HG03159 (cell line): ENCODE measurements at regions not wholly inside any gene's neighbourhood (a gene's known extent, or its start where the extent isn't known, plus 50 kb on each side); places are given as distances from the start of the nearest gene placed in this dataset.

ENCODE experiments used
- ATAC-seq: cut with Tn5 transposase; IDR thresholded peaks from one replicate; pipeline ENCODE4 v1.9.1; 2021; ENCODE audit warnings: mild to moderate bottlenecking, moderate library complexity; ENCODE audit not compliant: unreplicated experiment

DNA sequence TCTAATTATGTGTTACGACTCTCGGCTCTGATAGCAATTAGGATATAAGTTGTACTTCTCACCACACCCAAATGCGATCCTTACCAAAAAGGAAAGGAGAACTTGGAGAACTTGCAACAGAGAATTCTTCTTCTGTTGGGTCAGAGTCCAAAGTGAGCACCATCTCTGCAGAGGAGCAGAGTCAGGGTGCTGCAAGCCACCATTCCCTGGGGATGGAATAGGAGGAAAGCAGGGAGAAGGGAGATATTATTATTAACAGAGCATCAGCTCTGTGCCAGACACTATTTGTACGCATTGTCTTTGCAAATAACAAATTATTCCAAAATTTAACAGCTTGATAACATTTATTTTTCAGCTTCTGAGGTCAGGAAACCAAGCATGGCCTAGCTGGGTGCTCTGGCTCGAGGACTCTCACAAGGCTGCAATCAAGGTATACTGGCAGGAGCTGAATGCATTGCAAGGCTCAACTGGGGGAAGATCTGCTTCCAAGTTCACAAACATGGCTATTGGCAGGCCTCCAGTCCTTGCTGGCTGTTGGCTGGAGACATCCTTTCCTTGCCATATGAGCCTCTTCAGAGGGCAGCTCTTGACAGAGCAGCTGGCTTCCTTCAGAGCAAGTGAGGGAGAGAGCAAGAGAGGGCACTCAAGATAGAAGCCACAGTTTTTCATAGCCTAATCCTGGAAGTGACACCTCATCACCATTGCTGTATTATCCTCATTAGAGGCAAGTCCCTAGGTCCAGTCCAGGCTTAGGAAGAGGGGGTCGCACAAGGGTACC lies 296.2 kb upstream of the CDH5 start:
- ATAC-seq, result no peak

DNA sequence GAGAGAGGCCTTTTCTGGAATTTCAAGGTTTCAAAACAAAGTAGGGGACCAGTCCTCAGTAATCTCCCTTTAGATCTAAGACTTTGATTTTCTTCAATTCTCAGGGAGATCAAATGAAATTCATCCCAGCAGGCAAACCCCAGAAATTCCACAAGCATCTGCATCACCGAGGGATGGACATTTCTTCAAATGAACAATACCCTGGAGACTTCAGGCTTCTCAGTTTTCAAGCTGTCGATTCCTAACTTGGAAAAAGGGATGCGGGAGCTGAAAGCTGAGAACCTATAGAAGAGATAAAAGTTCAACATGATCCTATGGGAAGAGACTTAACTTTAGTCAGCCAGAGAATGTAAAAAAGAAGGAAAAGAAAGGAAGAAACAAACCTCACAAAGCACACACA lies 296.9 kb upstream of the CDH5 start:
- no peak for ATAC-seq

DNA sequence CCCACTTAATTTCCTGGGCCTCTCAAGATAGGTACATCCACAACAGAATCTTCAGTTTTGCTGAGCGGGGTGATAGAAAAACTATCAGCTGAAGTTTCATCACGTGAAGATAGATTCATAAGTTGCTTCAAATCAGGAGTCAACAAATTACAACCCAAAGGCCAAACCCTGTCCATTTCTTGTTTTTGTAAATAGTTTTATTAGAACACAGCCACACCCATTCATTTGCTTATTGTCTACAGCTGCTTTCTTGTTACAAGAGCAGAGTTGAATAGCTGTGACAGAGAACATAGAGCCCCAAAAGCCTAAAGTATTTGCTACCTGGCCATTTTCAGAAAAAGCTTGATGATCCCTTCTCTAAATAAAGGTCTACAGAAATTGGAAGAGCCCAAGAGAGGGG lies 300.1 kb upstream of the CDH5 start:
- no peak for ATAC-seq

DNA sequence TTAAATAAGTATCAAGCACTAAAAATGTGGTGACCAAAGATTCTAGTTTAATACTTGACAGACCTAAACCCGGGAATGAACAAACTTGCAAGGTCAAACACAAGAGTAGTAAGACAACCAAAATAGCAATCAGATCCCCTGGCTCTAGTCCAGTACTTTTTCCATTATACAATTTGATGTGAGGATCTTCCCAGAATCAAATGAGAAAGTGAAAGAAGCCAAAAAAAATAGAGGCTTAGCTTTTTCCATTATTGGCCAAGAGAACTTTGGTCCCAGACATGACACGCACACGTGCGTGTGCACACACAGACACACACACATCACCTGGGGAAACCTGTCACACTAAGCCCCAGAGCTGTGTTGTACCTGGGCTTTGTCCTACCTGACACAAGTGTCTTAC lies 300.6 kb upstream of the CDH5 start:
- no peak for ATAC-seq

DNA sequence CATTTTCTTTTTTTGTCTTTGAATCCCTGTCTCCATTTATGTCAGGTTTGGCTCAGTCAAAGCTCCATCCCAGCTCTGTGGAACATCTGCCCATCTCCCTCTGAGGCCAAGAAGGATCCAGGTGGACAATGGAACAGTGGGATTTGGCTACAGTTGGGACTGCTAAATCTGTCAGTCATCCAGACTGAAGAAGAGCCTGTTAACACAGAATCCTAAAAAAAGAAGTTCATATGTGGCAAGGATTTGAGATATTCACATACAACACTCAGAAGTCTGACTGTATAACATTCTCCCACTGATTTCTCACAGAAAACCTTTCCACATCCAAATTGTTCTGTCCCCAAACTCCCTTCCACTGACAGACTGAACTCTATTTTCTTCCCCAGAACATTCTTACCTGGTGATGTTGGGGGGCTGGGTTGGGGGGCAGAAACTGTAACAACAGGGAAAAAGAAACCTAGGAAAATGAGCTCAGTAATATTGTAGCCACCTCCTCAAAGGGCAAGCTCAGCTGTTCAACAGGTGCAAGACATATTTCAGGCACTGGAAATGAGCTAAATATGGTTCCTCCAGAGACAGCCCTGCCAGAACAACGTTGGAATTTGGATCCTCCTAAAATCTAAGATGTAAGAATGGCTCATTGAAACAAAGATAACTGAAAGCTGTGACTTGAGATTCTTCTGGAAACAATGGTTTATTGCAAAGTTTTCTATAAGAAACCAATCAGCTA lies 301.5 kb upstream of the CDH5 start:
- no peak for ATAC-seq

DNA sequence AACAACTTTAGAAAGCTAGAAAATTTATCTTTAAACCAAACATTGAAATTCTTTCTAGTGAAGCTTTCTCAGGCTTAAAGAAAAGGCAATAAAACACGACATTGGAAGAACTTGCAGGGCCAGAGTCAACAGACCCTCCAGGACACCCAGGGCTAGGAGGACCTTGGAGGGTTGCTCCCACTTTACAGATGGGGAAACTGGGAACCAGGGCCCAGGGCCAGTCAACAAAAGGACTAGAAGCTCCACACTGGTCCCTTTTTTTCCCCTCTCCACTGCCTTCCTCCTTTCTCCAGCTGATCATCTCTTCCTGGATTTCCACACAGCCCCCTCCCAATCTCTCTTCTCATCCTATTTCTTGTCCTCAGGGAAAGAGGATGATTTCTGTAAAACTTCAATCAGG lies 307.7 kb upstream of the CDH5 start:
- no peak for ATAC-seq

DNA sequence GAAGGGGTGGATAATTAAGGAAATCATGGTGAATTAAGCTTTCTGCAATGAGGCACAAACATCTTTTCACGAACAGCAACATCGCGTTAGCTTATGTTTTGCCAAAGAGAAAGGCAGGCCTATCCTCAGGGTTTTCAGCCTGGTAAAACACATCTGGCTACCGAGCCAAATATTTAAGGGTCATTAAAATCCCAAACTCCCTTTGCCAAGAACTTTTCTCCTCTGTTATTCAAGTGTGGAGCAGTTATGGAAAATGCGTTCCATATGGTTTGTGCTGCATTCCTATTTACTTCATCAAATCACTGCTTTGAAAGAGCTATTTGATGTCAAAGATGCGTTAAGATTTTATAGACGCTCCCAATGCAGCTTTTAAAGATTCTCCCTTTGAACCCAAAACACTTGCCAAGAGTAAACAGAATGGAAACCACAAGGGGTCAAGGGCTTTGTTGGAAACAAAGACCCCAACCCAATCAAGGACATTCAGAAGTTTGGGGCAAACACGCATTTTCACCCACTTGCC lies 308.3 kb upstream of the CDH5 start:
- ATAC-seq, result no peak

DNA sequence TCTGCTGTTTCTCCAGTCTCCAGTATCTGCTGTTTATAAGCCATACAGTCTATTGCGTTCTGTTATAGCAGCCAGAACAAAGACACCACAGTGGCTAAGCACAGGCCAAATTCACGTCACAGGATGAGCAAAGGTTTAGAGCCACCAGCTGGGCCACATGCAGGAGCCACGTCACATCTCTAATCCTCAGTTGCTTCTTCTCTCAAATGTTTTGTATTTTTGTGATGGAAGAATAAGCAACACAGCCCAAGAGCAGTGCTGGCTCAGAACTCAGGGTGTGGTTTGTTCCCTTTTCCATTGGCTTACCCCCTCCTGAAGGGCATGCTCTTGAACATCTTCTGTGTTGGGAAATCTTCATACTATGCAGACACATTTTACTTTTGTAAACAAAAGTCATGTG lies 309.4 kb upstream of the CDH5 start:
- ATAC-seq, result no peak

DNA sequence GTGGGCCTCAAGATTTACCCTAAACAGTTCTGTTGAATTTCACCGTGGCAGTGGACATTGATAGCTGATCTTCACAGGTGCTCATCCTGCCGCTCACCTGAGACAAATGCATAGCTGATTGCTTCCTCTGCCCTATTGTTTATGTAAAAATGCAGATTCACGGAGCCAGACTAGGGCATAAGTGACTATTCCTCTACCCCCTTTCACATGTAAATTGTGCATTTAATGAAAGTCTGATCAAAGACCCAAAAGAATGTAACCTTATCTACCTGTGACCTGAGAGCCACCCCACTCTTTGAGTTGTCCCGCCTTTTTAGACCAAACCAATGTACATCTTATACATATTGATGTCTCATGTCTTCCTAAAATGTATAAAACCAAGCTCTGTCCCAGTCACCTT lies 312.4 kb upstream of the CDH5 start:
- ATAC-seq, result no peak

DNA sequence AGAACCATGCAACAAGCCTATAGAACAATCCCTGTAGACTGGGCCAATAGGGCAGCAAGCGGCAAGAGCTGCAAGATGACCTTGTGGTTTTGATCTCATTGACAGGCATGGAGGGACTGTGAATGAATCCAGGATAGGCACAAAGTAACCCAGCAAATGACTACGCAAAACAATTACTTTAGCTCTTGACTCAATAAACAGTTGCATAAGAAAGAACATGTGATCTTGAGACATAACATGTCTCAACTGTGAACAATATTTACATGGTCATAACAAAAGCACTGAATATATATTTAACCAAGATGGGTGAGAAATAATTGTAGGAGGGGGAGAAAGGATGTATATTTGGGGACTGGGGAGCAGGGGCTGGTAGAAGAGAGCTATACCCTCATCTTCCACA lies 313.7 kb upstream of the CDH5 start:
- no peak for ATAC-seq

DNA sequence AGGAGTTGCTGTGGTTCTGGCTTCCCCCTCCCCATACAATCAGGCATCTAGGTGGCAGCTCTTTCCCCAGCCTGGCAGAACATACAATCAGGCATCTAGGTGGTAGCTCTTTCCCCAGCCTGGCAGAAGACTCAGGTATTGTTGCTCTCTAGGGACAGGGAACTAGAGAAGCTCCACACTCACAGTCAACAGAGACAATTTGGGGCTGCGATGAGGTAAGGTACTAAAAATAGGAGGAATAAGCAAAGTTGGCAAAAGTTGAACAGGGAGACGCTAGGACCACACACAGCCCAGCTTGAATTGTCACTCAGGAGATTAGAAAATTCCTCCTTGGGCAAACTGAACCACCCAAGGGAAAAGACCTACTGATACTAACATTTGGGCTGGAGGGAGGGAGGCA lies 315.5 kb upstream of the CDH5 start:
- no peak for ATAC-seq

DNA sequence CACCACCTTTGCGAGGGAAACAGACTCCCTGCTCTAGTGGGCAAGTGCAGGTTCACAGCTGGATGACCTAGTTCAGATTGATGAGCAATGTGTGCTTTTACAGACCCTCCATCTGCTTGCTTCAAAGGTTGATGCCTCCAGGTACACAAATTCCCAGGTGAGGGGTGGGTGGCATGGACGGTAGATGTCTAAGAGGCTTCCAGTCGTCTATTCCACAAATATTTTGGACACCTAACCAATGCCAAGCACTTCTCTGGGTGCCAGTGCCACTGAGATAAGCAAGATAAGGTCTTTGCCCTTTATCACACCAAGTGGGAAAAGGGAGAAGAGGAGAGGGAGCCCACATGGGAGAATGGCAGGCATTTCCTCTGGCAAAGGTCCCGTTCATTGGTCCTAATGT lies 316.6 kb upstream of the CDH5 start:
- ATAC-seq, result no peak

DNA sequence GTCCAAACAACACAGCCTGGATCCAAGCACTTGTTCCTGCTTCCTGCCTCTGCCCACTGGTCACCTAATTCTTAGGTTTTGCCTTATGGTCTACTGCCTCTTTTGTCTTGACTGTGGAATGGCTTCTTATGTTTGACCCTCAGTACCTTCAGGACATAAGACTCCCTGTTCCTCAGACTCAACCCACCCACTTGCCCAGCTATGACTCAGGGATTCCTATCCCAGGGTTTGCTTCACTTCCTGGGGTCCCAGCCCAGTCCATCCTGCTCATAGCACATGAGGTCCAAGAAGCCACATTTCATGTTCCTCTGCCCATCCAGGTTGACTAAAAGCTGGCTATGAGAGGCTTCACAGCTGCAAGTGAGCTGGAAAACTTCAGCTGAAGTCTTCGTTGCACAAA lies 320.9 kb upstream of the CDH5 start:
- no peak for ATAC-seq

DNA sequence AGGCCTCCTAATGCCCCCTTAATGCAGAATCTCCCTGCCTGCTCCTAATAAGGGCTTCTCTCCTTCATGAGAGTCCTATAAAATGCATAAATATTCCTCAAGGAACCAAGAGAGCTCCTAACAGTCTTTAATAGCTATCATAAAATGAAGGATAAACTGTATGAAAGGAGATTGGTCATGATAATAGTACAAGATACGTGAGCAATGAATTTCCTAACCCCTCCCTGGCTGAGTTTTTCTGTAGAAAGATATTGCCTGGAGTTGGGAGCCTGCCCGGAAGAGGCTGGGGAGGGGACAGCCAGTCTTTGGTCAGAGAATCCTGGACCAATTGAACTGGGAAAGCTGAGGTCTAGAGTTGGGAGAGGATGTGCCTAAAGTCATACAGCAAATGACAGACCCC lies 321.9 kb upstream of the CDH5 start:
- no peak for ATAC-seq

DNA sequence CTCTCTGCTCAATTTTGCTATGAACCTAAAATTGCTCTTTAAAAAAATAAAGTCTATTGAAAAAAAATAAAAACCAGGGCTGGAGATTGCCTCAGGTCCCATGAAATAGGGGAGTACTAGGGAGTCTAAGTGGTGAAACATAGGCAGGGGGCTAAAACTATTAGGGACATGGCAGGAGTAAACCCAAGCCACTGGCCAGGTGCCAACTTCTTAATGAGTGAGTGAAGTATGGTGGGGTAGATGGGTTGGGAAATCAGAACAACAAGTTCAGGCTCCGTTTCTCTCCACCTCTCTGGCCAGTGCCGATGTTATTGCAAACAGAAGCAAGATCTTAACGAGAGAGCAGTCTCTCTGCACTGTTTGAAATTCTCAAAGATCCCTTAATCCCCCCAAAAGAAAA lies 322.4 kb upstream of the CDH5 start:
- ATAC-seq, result no peak

DNA sequence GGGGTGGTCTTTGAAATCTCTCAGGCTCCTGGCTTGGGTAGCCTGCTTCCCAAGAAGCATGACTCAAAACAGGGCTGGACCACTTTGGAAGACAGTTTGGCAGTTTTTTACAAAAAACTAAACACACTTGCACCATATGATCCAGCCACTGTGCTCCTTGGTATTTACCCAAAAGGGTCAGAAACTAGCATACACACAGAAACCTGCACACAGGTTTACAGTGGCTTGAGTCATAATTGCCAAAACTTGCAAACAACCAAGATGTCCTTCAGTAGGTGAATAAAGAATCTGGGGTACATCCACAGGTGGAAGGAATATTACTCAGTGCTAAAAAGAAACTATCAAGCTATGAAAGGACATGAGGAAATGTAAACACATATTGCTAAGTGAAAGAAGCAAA lies 323.2 kb upstream of the CDH5 start:
- ATAC-seq, result no peak

DNA sequence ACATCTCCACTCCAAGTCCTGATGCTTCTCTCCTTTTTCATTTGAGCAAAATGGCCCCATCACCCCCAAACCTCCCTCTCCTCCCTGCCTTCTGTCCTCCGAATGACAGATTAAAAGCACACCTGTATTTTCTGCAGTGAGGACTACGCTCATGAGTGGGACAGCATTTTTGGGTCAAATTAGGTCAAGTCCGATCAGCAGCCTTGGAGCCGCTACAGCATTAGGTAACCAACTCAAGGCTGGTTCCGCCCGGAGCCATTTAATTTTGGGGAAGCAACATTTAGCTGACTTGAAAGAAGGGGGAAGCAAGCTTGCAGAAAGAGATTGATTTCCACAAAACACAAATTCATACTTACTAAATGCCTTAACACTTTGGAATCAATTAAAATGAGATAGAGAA lies 324.1 kb upstream of the CDH5 start:
- no peak for ATAC-seq

DNA sequence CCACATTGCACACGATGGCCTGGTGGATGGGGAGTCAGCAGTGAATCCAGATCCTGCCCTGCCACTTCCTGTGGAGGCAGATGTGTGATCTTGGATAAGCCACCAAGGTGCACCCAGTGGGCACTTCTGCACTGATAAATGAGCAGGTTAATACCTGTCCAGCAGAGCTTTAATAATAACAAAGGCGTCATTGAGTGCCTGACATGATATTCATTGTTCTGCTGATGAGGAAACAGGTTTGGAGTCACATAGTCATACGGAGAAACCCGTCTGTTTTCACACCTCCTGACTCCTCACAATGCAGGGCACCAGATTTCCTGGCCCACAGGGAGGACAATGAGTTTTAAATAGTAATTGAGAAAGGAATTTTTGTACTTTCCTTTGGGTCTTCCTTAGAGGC lies 324.6 kb upstream of the CDH5 start:
- ATAC-seq, result no peak

DNA sequence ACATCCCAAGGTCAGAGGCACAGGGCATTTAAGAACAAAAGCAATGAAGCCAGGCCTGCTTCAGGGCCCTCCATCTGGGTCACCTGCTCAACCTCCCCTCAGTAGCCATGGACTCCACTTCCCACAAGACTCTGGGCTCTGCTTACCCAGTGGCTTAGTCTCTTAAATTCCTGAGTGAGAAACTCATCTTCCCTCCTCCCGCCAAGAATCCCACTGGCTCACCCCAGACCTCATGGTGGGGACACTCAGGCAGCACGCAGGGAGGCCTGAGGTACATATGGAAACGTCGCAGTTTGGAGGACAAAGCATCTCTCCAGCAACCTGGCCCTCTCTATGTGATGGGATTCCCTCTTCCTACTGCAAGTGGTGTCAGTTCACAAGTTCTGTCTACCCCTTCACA lies 326.7 kb upstream of the CDH5 start:
- ATAC-seq, result no peak

DNA sequence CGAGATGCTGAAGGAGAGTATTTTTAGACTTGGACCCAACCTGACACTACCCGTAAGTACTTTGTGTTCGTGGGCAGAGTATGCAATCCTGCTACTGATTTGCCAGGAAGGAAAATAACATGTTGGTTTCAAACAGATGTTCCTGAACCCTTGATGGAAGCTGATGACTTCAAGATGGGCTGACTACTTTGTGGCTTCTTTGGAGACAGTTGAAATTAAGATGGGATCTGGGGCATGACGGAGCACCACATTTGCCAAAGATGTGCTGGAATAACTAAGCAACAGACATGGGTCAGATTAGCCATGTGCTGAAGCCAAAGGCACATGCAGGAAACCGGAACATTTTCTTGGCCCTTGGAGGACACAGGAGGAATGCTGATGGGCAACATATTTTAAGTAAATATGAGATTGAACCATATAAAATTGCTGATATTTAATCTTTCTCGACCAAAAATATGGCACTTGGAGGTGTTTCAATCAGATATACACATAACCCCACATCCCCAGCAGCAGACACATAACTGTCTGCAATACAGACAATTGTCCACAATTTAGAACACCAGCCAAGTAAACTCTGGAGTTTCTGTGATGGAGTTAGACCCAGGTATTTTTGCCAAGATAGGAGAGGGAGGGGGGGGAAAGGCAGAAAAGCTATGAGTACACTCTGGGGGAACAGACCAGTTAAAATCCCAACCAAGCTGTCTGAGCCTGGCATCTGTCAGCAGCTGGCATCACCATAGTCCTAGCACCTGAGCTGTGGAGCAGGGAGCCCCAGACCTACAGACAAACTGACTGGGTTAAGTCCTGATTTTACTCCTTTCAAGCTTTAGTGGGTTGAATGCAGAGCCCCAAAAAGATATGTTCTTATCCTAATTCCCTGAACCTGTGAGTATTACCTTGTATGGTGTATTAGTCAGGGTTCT lies 329.4 kb upstream of the CDH5 start:
- ATAC-seq, result no peak

DNA sequence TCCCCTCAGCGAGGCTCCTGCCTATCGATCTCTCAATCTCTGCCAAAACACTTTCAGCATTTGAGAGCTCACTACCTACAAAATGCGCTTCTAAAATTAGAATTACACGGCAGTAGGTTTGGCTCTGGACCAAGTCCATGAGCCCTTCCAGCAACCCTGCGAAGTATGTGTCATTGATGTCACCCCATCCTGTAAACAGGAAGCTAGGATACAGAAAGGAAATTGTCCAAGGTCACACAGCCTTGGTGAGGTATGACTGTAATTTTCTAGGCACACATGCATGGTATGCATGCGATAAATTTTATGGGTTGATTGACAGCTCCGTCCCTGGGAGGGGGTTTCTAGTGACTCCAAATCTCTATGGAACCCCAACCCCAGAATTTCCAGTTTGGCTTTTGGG lies 330.3 kb upstream of the CDH5 start:
- ATAC-seq, result no peak
